HG02938 (cell line): ENCODE measurements at regions not wholly inside any gene's neighbourhood (a gene's known extent, or its start where the extent isn't known, plus 50 kb on each side); places are given as distances from the start of the nearest gene placed in this dataset.

Experiments
- ATAC-seq: cut with Tn5 transposase; IDR thresholded peaks from one replicate; pipeline ENCODE4 v1.9.1; 2021; ENCODE audit warnings: mild to moderate bottlenecking, moderate library complexity; ENCODE audit not compliant: unreplicated experiment

- ATAC-seq, result no peak
Measured at GRCh38 chr17:77001487-77001886, 133.3 kb downstream of the MGAT5B start.

DNA sequence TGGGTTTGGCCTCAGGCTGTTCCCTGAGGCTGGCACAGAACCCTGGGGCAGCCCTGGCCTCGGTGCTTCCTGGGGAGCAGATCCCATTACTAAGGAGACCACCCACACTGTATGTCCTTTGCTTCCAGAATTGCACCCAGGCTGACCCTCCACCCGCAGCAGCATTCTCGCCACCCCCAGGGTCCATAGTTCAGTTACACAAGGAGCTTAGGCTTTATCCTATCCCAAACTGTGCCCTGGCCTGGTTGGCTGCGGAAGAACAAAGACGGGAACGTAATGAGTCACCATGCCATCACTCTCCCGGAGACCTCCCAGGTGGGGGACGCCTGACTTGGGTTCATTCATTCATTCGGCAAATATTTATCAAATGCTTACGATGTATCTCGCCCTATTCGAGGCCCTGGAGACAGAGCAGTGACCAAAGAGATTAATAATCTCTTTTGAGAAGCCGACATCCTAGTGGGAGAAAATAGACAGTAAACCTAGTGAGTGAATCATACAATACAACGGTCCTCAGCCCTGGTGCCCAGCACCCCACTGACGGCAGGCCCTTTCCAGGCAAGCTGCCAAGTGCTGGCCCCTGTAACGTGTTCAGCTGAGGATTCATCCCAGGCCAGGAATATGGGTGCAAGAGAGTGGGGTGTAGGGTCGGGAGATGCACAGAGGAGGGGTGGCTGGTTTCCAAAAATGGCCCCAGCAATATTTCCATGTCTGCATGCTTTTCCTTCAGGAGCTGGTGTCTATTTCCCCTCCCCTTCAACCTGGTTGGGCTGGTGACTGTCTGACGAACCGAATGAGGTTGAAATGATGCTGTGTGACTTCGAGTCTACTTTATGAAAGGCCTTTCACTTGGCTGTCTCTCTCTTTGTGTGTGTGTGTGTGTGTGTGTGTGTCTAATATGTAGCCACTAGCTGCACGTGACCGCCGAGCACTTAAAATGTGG lies 134.2 kb downstream of the MGAT5B start:
- no peak for ATAC-seq

- ATAC-seq, result no peak
Measured at GRCh38 chr17:77003699-77004098, 135.5 kb downstream of the MGAT5B start.

DNA sequence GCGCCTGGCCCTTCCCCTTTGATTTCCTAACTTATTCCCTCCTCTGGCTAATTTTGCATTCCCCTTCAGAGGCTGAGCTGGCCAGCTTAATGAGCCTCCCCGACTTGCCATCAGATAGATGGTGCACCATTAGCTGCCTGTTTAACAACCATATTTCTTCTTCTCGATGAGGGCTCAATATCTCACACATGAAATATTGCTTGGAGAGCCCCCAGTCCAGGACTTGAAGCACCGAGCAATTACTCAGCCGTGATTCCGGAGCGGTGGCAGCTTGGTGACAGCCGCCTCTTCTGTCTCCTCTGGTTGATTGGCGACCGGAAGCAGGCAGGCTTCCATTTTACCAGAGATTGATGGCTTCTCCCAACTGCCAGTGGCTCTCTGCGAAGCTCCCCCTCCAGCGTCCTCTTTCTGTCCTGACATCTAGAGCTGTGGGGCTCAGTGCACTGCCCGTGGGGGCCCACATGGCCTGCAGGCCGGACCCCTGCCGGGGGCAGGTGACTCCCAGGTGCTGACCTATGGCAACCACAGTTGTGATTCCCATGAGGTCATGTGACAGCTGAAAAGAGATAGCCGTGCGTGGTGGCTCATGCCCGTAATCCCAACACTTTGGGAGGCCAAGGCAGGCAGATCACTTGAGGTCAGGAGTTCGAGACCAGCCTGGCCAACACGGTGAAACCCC lies 133.7 kb upstream of the SEC14L1 start:
- no peak for ATAC-seq

- no peak for ATAC-seq
Measured at GRCh38 chr17:77009877-77010276, 130.9 kb upstream of the SEC14L1 start.

- ATAC-seq, result no peak
Measured at GRCh38 chr17:77010667-77011066, 130.1 kb upstream of the SEC14L1 start.

DNA sequence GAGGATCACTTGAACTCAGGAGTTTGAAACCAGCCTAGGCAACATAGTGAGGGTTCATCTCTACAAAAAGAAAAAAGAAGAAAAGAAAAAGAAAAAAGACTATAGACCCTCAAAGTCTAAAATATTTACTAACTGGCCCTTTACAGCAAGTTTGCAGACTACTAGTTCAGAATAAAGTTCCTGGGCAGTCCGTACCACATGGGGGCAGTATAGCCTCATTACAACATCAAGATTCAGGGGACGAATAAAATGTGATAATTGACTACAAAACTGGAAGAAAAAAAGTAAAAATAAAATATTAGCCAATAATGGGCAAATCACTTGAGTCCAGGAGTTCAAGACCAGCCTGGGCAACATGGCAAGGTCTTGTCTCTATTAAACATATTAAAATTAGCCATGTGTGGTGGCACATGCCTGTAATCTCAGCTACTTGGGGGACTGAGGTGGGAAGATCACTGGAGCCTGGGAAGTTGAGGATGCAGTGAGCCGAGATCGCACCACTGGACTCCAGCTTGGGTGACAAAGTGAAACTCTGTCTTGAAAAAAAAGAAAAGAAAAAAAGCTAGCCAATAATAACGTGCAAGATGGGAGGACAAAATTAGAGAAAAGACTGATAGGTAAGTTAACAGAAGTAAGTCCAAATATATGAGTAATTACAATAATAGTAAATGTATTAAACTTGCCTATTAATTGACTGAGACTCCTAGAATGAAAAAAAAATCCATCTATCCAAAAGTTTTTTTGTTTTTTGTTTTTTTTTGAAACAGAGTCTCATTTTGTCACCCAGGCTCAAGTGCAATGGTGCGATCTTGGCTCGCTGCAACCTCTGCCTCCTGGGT lies 129.4 kb upstream of the SEC14L1 start:
- ATAC-seq, result no peak

DNA sequence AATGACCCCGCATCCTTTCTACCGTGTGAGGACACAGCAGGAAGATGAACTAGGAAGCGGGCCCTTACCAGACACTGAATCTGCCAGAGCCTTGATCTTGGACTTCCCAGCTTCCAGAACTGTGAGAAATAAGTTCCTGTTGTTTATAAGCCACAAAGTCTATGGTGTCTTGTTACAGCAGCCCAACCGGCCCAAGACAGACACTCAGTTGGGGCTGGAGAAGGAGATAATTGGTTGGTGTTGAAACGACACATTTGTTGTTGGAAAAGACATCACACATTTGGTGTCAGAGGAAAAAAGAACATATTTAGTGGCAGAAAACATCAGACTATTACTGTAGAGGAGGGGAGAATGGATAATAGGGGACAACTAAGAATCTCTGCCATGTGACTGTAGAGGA lies 122.3 kb upstream of the SEC14L1 start:
- no peak for ATAC-seq

DNA sequence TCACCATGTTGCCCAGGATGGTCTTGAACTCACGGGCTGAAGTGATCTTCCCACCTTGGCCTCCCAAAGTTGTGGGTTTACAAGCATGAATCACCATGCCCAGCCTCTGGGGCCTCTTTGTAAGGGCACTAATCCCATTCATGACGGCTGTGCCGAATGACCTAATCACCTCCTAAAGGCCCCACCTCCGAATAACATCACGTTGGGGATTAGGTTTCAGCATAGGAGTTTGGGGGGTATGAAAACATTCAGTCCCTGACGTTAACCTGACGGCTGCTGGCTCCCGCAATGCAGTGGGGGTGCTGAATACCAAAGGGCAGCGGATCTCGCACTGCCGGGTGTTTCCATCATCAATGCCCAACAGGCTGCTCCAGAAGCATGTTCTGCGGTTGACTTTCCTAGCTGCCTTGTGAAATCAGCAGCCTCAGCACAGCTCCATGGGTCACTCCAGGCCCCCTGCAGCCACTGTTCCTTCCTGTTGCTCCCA lies 120.8 kb upstream of the SEC14L1 start:
- ATAC-seq, result no peak

- no peak for ATAC-seq
Measured at GRCh38 chr17:77020973-77021372, 119.8 kb upstream of the SEC14L1 start.

DNA sequence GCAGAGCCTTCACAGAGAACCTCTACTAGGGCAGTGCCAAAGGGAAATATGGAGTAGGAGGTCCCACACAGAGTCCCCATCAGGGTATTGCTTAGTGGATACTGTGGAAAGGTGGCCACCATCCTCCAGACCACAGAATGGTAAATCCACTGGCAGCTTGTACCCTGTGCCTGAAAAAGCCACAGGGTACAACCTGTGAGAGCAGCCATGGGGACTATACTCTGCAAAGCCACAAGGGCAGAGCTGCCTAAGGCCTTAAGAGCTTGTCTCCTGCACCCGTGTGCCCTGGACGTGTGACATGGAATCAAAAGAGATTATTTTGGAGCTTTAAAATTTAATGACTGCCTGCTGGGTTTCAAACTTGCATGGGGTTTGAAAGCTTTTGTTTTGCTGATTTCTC lies 118.0 kb upstream of the SEC14L1 start:
- no peak for ATAC-seq

- ATAC-seq, result no peak
Measured at GRCh38 chr17:77025781-77026180, 115.0 kb upstream of the SEC14L1 start.

GRCh38 chr17:77027271-77027889 lies 113.4 kb upstream of the SEC14L1 start:
- no peak for ATAC-seq

DNA sequence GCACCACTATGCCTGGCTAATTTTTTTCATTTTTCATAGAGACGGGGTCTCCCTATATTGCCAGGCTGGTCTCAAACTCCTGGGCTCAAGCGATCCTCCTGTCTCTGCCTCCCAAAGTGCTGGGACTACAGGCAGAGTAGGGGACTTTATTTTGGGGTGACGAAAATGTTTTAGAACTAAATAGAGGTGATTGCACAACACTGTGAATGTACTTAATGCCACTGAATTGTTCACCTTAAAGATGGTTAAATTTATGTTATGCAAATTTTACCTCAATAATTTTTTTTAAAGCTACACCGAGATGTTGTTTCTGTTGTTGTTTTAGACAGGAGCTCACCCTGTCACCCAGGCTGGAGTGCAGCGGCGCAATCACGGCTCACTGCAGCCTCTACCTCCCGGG lies 111.9 kb upstream of the SEC14L1 start:
- no peak for ATAC-seq

DNA sequence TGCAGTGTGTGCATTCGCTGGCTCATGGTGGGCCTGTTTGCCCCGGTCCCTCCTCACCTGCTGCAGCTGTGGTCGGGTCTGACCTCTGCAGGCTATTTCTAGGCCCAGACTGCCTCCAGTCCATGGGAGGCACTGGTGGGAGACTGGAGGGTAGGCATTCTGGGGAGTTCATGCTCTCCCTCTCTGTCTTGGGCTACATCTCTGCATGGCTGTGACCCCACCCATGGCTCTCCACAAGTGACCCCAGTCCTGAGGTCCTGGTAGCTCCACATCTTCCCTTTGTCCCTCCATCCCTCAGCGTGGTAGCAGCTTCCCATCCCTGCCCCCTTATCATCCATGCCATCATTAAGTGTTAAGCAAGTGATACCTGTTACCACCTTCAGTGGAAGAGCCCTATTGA lies 107.8 kb upstream of the SEC14L1 start:
- no peak for ATAC-seq

- no peak for ATAC-seq
Measured at GRCh38 chr17:77033892-77034404, 106.8 kb upstream of the SEC14L1 start.

- no peak for ATAC-seq
Measured at GRCh38 chr17:77034677-77035424, 105.9 kb upstream of the SEC14L1 start.

- no peak for ATAC-seq
Measured at GRCh38 chr17:77035526-77035925, 105.2 kb upstream of the SEC14L1 start.

GRCh38 chr17:77036136-77036840 lies 104.5 kb upstream of the SEC14L1 start:
- no peak for ATAC-seq
